Peyer's patch (tissue), 4 donors: ENCODE measurements at regions not wholly inside any gene's neighbourhood (a gene's known extent, or its start where the extent isn't known, plus 50 kb on each side); places are given as distances from the start of the nearest gene placed in this dataset.

Experiments used
- CTCF ChIP-seq, 6 experiments: fragments of 450-650 bp in 4 of 6; fragments of 200-600 bp in 2 of 6; sonication (generic) in 1 of 6; IDR thresholded peaks; one replicate each; pipeline ENCODE4 v1.5.1; 2017 to 2019; ENCODE audit warnings: antibody characterized with exemption in 6 of 6, mild to moderate bottlenecking in 3 of 6, moderate library complexity in 1 of 6
- POLR2A ChIP-seq, 2 donors: fragments of 450-650 bp; IDR thresholded peaks; one replicate each; pipeline ENCODE4 v1.5.1; 2017; ENCODE audit warnings: antibody characterized with exemption in 2 of 2, mild to moderate bottlenecking in 2 of 2, moderate library complexity in 2 of 2

GRCh38 chr1:5245348-5245747, 590.9 kb downstream of the AJAP1 start:
- TF ChIP-seq CTCF (IDR thresholded peaks at IDR 0.05) (no peak), POLR2A (IDR thresholded peaks at IDR 0.05) (no peak)
